Astrocyte (in vitro differentiated cells and primary cell): ENCODE measurements at regions not wholly inside any gene's neighbourhood (a gene's known extent, or its start where the extent isn't known, plus 50 kb on each side); places are given as distances from the start of the nearest gene placed in this dataset.

Experiments used
- DNase-seq: peaks from one replicate; pipeline ENCODE4 v3.0.0-alpha.2; 2010; ENCODE audit warnings: low read depth
- FAIRE-seq: peaks from 2 replicates; lab custom pipeline; 2011; peaks lifted over from hg19 to GRCh38; lab: Jason Lieb, UNC
- H2AFZ ChIP-seq: 2 replicates; pipeline ENCODE4 v1.6.0; 2012; ENCODE audit warnings: low read depth, low read length, inconsistent platforms
- H3K27ac ChIP-seq: 2 replicates; pipeline ENCODE4 v1.5.1; 2011; ENCODE audit warnings: low read depth, low read length, inconsistent platforms
- H3K27me3 ChIP-seq: 2 replicates; pipeline ENCODE4 v1.6.0; 2011; ENCODE audit warnings: low read length, inconsistent platforms; ENCODE audit not compliant: insufficient read depth
- H3K36me3 ChIP-seq: 2 replicates; pipeline ENCODE4 v1.5.1; 2011; ENCODE audit warnings: low read length, inconsistent platforms; ENCODE audit not compliant: insufficient read depth
- H3K4me1 ChIP-seq: 2 replicates; pipeline ENCODE4 v1.5.1; 2011; ENCODE audit warnings: low read length, inconsistent platforms; ENCODE audit not compliant: insufficient read depth
- H3K4me2 ChIP-seq: 2 replicates; pipeline ENCODE4 v1.6.0; 2012; ENCODE audit warnings: low read length, inconsistent platforms
- H3K4me3 ChIP-seq: 2 replicates; pipeline ENCODE4 v1.5.1; 2011; ENCODE audit warnings: low read depth, mild to moderate bottlenecking, low read length, inconsistent platforms; ENCODE audit not compliant: insufficient read depth
- H3K79me2 ChIP-seq: 2 replicates; pipeline ENCODE4 v1.6.0; 2012; ENCODE audit warnings: mild to moderate bottlenecking, low read length, inconsistent platforms; ENCODE audit not compliant: insufficient read depth
- H3K9ac ChIP-seq: 2 replicates; pipeline ENCODE4 v1.6.0; 2012; ENCODE audit warnings: mild to moderate bottlenecking, low read length, inconsistent platforms
- H3K9me3 ChIP-seq: 2 replicates; pipeline ENCODE4 v1.5.1; 2012; ENCODE audit warnings: low read depth, mild to moderate bottlenecking, low read length, inconsistent platforms; ENCODE audit not compliant: insufficient read depth
- H4K20me1 ChIP-seq: 2 replicates; pipeline ENCODE4 v1.6.0; 2012; ENCODE audit warnings: low read length, inconsistent platforms; ENCODE audit not compliant: insufficient read depth
- H3K27ac Mint-ChIP-seq: one replicate; pipeline ENCODE4 v1.8.0; 2021; ENCODE audit warnings: mild to moderate bottlenecking, mixed read lengths; ENCODE audit not compliant: unreplicated experiment
- H3K27me3 Mint-ChIP-seq: one replicate; pipeline ENCODE4 v1.8.0; 2021; ENCODE audit warnings: low read depth, mixed read lengths; ENCODE audit not compliant: unreplicated experiment
- H3K36me3 Mint-ChIP-seq: one replicate; pipeline ENCODE4 v1.8.0; 2021; ENCODE audit warnings: low read depth, mixed read lengths; ENCODE audit not compliant: unreplicated experiment
- H3K4me1 Mint-ChIP-seq: one replicate; pipeline ENCODE4 v1.8.0; 2021; ENCODE audit warnings: low read depth, mixed read lengths; ENCODE audit not compliant: unreplicated experiment
- H3K4me3 Mint-ChIP-seq: one replicate; pipeline ENCODE4 v1.8.0; 2021; ENCODE audit warnings: mild to moderate bottlenecking, moderate library complexity, mixed read lengths; ENCODE audit not compliant: unreplicated experiment
- H3K9me3 Mint-ChIP-seq: one replicate; pipeline ENCODE4 v1.8.0; 2021; ENCODE audit warnings: mild to moderate bottlenecking, mixed read lengths; ENCODE audit not compliant: unreplicated experiment
- EZH2 ChIP-seq: IDR thresholded peaks from 2 replicates; pipeline ENCODE4 v1.6.1; 2012; ENCODE audit warnings: mild to moderate bottlenecking, low read length, inconsistent platforms; ENCODE audit not compliant: insufficient read depth
- TF ChIP-seq, protein P1 (sequence below): IDR thresholded peaks from 2 replicates; pipeline ENCODE4 v1.5.1; 2011; ENCODE audit warnings: low read depth, mild to moderate bottlenecking, inconsistent platforms, low read length, moderate library complexity; ENCODE audit not compliant: insufficient read depth

DNA sequence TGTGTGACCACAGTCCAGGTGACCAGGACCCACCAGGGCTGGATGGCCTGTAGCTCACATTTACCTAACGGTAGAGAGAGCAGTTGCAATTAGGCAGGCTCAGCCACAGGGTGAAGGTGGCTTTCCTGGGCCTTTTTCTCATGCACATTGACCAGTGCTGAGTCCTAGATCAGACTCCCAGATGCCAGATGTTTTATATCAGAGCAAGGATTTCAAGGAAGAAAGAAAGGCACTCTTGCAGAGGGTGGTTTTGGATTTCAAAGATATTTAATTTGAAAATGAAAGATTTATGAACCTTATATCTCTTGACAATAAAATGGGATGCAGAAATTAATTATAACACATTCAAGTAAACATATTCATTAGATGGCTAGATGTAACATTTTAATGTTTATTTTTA is 694.2 kb upstream of the GYPC start:
- no peak overlapping the region for H3K4me3 ChIP-seq
- no peak overlapping the region for H2AFZ ChIP-seq
- Mint-ChIP-seq H3K4me3 (no peak overlapping the region), H3K27me3 (no peaks in the 10 kb centered on the region), H3K36me3 (no peaks in the 10 kb centered on the region), H3K9me3 (no peaks in the 10 kb centered on the region), H3K4me1 (no peaks in the 10 kb centered on the region), H3K27ac (no peak overlapping the region)
- TF ChIP-seq, protein P1, sequence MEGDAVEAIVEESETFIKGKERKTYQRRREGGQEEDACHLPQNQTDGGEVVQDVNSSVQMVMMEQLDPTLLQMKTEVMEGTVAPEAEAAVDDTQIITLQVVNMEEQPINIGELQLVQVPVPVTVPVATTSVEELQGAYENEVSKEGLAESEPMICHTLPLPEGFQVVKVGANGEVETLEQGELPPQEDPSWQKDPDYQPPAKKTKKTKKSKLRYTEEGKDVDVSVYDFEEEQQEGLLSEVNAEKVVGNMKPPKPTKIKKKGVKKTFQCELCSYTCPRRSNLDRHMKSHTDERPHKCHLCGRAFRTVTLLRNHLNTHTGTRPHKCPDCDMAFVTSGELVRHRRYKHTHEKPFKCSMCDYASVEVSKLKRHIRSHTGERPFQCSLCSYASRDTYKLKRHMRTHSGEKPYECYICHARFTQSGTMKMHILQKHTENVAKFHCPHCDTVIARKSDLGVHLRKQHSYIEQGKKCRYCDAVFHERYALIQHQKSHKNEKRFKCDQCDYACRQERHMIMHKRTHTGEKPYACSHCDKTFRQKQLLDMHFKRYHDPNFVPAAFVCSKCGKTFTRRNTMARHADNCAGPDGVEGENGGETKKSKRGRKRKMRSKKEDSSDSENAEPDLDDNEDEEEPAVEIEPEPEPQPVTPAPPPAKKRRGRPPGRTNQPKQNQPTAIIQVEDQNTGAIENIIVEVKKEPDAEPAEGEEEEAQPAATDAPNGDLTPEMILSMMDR = no peak
- TF ChIP-seq EZH2 = no peak
- H3K9ac ChIP-seq = no peak overlapping the region
- H4K20me1 ChIP-seq = no peaks in the 10 kb centered on the region
- H3K4me1 ChIP-seq = no peaks in the 10 kb centered on the region
- no peaks in the 10 kb centered on the region for H3K36me3 ChIP-seq
- no peak overlapping the region for H3K27ac ChIP-seq
- H3K79me2 ChIP-seq = no peaks in the 10 kb centered on the region
- H3K4me2 ChIP-seq = no peak overlapping the region
- no peaks in the 10 kb centered on the region for H3K27me3 ChIP-seq
- H3K9me3 ChIP-seq = peaks cover 4% of the 10 kb centered on the region
- FAIRE-seq = no peak
- DNase-seq = no peak

DNA sequence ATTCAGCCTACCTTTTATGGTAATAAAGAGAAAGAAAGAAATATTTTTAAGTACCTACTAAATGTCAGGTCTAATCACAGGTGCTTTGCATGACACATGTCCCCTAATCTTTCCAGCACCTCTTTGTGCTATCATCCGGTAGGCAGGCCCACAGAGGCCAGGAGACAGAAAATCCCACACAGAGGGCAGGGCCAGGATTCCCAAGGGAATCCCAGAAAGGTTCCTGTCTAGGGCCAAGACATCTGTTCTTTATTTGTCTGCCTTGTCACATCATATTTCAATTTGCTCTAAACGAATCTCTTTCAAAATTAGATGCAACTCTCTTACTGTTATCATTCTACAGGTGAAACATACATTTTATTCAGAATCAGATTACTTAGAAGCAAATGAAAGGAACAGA is 676.1 kb upstream of the GYPC start:
- TF ChIP-seq, protein P1 = no peak
- TF ChIP-seq EZH2 = no peak

DNA sequence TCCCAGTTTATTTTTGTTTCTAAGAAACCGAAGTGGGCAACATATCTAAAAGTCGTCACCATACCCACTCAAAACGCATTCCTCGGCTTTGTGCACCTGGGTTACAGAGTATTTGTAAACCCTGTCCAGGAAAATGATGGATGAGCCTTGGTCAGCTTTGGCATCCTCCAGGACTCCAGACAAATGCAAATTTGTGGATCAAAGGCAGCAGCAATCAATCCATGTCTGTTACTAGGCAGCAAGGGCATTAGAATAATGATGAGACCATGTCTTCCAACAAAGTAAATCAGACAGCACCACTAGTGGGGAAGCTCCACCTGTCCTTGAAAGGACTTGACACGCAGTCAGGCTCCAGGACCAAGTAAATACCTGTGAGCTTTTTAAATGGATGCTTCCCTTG is 672.6 kb upstream of the GYPC start:
- H3K27ac Mint-ChIP-seq = no peak overlapping the region

More for the DNA sequence above, 676.1 kb upstream of the GYPC start:
- Histone ChIP-seq H2AFZ (no peak overlapping the region), H3K4me2 (no peak overlapping the region), H3K79me2 (no peaks in the 10 kb centered on the region), H3K9me3 (peaks cover 6% of the 10 kb centered on the region), H3K27ac (no peak overlapping the region), H3K27me3 (no peaks in the 10 kb centered on the region), H3K36me3 (no peaks in the 10 kb centered on the region), H3K9ac (no peak overlapping the region), H4K20me1 (no peaks in the 10 kb centered on the region), H3K4me3 (no peak overlapping the region), H3K4me1 (no peaks in the 10 kb centered on the region)
- peaks cover 3% of the 10 kb centered on the region for H3K27me3 Mint-ChIP-seq
- no peak for DNase-seq
- no peaks in the 10 kb centered on the region for H3K36me3 Mint-ChIP-seq
- H3K4me3 Mint-ChIP-seq = no peak overlapping the region
- no peaks in the 10 kb centered on the region for H3K4me1 Mint-ChIP-seq
- H3K27ac Mint-ChIP-seq = no peak overlapping the region
- no peak for FAIRE-seq
- H3K9me3 Mint-ChIP-seq = no peaks in the 10 kb centered on the region

More for the DNA sequence above, 672.6 kb upstream of the GYPC start:
- H3K4me1 ChIP-seq = no peaks in the 10 kb centered on the region
- H3K36me3 Mint-ChIP-seq = no peaks in the 10 kb centered on the region
- DNase-seq (no peak), FAIRE-seq (no peak)
- H2AFZ ChIP-seq = no peak overlapping the region
- H3K27me3 Mint-ChIP-seq = peaks cover 3% of the 10 kb centered on the region
- no peak overlapping the region for H3K4me2 ChIP-seq
- no peaks in the 10 kb centered on the region for H3K36me3 ChIP-seq
- no peaks in the 10 kb centered on the region for H4K20me1 ChIP-seq
- H3K79me2 ChIP-seq = no peaks in the 10 kb centered on the region
- H3K4me3 ChIP-seq = no peak overlapping the region
- H3K9me3 ChIP-seq = peaks cover 3% of the 10 kb centered on the region
- no peak overlapping the region for H3K4me3 Mint-ChIP-seq
- no peaks in the 10 kb centered on the region for H3K27me3 ChIP-seq
- H3K27ac ChIP-seq = no peak overlapping the region
- TF ChIP-seq, protein P1 = no peak
- no peak for TF ChIP-seq EZH2
- no peak overlapping the region for H3K9ac ChIP-seq
- H3K4me1 Mint-ChIP-seq = no peaks in the 10 kb centered on the region
- no peaks in the 10 kb centered on the region for H3K9me3 Mint-ChIP-seq
